GM12875 (cell line): ENCODE measurements at regions not wholly inside any gene's neighbourhood (a gene's known extent, or its start where the extent isn't known, plus 50 kb on each side); places are given as distances from the start of the nearest gene placed in this dataset.

Experiments
- H3K4me3 ChIP-seq: one replicate; pipeline ENCODE4 v1.5.1; 2011; ENCODE audit warnings: low read depth, low read length, control low read depth
- TF ChIP-seq, protein P1 (sequence below): IDR thresholded peaks from 2 replicates; pipeline ENCODE4 v1.5.1; 2011; ENCODE audit warnings: low read depth, mild to moderate bottlenecking, control low read depth, inconsistent platforms, low read length, moderate library complexity, borderline replicate concordance; ENCODE audit not compliant: insufficient read depth

GRCh38 chr5:125410537-125411070 is 664.2 kb upstream of the ZNF608 start:
- H3K4me3 ChIP-seq, result no peak overlapping the region
- TF ChIP-seq, protein P1, sequence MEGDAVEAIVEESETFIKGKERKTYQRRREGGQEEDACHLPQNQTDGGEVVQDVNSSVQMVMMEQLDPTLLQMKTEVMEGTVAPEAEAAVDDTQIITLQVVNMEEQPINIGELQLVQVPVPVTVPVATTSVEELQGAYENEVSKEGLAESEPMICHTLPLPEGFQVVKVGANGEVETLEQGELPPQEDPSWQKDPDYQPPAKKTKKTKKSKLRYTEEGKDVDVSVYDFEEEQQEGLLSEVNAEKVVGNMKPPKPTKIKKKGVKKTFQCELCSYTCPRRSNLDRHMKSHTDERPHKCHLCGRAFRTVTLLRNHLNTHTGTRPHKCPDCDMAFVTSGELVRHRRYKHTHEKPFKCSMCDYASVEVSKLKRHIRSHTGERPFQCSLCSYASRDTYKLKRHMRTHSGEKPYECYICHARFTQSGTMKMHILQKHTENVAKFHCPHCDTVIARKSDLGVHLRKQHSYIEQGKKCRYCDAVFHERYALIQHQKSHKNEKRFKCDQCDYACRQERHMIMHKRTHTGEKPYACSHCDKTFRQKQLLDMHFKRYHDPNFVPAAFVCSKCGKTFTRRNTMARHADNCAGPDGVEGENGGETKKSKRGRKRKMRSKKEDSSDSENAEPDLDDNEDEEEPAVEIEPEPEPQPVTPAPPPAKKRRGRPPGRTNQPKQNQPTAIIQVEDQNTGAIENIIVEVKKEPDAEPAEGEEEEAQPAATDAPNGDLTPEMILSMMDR, result no peak

DNA sequence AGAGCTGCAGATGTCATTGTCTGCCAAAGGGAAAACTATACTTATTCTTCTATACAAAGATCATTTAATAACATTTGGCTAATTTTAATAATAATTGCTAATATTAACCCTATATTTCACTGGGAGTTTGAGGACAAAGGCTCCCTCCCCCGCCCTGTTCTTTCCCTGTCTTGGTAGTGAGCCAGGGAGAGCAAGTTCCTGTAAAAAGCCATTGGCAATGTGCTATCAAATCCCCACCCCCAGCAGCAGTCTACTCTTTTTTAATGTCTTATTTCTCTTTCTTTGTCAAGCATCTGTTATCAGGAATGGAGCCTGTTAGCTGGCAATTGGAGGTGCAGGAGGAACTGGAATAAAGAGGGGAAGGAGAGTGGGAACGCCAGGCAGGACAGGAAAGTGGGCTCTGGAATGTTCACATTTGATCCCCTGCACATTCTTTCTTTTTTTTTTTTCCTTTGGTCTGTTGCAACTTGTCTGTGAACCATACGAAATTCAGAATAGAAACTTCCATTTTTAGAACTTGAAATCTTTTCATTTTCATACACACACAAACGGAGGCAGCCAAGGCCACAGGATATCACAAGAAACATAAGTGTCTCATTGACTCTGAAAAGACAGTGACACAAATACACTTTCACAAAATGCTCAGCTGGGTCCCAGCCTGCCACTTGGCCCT is 664.8 kb upstream of the ZNF608 start:
- no peak overlapping the region for H3K4me3 ChIP-seq
- TF ChIP-seq, protein P1, result no peak

DNA sequence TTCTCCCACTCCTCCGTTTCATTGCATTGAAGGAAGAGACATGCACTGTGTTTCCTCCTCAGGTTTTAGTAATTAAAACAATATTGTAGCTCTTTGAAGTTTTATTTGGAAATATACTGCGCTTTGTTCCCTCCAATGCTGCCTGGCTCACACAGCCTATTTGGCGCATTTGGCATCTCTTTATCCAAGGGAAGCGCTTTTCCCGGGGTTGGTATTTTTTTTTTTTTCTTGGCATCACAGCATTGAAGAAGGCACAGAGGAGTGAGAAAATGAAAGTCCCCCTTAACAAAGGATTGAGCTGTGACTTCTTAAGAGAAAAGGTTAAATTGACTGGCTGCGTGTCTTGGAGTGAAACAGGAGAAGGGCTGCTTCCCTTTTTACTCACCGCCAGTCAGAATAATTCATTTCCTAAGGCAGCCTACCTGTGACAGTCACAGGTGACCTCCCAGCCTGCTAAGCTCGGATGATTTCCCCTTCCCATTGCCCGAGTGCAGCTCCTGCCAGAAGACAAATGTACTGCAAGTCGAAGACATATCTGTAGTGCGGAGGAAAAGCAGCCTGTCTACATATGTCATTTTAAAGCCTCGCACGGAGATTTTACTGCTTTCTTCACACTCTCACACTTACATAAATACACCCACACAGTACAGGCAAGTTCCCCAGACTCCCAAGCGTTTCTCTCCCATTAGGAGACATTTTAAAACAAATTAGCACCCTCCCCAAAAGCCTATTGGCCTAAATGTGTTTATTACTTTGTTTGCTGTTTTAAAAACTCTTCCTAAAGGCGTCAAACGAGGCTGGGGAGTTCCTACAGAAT is 665.5 kb upstream of the ZNF608 start:
- TF ChIP-seq, protein P1, result peak; percentile 15; the same call in 1 of the 2 replicates
- H3K4me3 ChIP-seq, result no peak overlapping the region

- H3K4me3 ChIP-seq, result no peak overlapping the region
- TF ChIP-seq, protein P1, result no peak
These were observed 666.4 kb upstream of the ZNF608 start for GRCh38 chr5:125412561-125413495.

- H3K4me3 ChIP-seq, result no peak overlapping the region
These were observed 667.2 kb upstream of the ZNF608 start for GRCh38 chr5:125413496-125414274.

More at GRCh38 chr5:125413496-125414274, 667.2 kb upstream of the ZNF608 start:
- TF ChIP-seq, protein P1, result no peak
